Vagina (tissue), 2 donors: ENCODE measurements at regions not wholly inside any gene's neighbourhood (a gene's known extent, or its start where the extent isn't known, plus 50 kb on each side); places are given as distances from the start of the nearest gene placed in this dataset.
"Not testable (repeated sequence)": the region's sequence is repeated elsewhere in the genome, so short reads cannot be mapped to it uniquely, and the experiment has no call there.

ENCODE experiments used
- DNase-seq, 2 donors: peaks; one replicate each; pipeline ENCODE4 v3.0.0-alpha.2; 2017; ENCODE audit errors: extremely low spot score in 2 of 2
- H3K27ac ChIP-seq: fragments of 200-600 bp; sonication (generic); one replicate; pipeline ENCODE4 v1.5.1; 2019
- H3K27me3 ChIP-seq: fragments of 200-600 bp; sonication (generic); one replicate; pipeline ENCODE4 v1.5.1; 2019
- H3K36me3 ChIP-seq, 2 donors: fragments of 200-600 bp; sonication (generic); one replicate each; pipeline ENCODE4 v1.5.1; 2017 to 2019
- H3K4me1 ChIP-seq: fragments of 200-600 bp; sonication (generic); one replicate; pipeline ENCODE4 v1.5.1; 2019
- H3K4me3 ChIP-seq, 2 donors: fragments of 200-600 bp; sonication (generic); 1 replicate in 1 of 2; 2 replicates in 1 of 2; pipeline ENCODE4 v1.5.1; 2016 to 2019
- H3K9me3 ChIP-seq: fragments of 200-600 bp; sonication (generic); one replicate; pipeline ENCODE4 v1.5.1; 2019
- CTCF ChIP-seq, 3 experiments: fragments of 450-650 bp in 2 of 3; fragments of 200-600 bp in 1 of 3; sonication (generic) in 1 of 3; IDR thresholded peaks; one replicate each; pipeline ENCODE4 v1.5.1; 2017 to 2019; ENCODE audit warnings: antibody characterized with exemption in 3 of 3, mild to moderate bottlenecking in 2 of 3, moderate library complexity in 2 of 3
- POLR2A ChIP-seq, 2 donors: fragments of 450-650 bp; IDR thresholded peaks; one replicate each; pipeline ENCODE4 v1.6.1; 2017; ENCODE audit warnings: antibody characterized with exemption in 2 of 2, mild to moderate bottlenecking in 2 of 2, moderate library complexity in 2 of 2
- POLR2AphosphoS5 ChIP-seq, 2 donors: sonication (generic); formaldehyde crosslinking; IDR thresholded peaks; one replicate each; pipeline ENCODE4 v1.9.0; 2017; ENCODE audit warnings: antibody characterized with exemption in 2 of 2, mild to moderate bottlenecking in 2 of 2, low read depth in 1 of 2; ENCODE audit not compliant: insufficient read depth in 1 of 2
- intact Hi-C: fragments of 100-400 bp; cut with DNase I; formaldehyde crosslinking; loops from one replicate; pipeline ENCODE4 v1.15.1; 2023

DNA sequence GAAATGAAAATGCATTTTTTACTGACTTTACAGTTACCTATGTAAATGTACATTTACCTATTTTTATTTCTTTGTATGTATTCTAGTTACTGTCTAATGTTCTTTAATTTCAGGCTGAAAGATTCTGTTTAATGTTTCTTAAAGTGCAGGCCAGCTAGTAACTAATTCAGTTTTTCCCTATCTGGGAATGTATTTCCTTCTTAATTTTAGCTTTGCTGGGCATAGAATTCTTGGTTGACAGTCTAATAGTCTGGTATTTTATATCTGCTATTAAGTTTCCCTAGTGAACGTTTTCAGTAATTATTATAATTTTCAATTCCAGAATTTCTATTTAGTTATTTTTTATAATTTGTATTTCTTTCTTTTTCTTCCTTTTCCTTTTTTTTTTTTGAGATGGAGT, 186.0 kb upstream of the NOX3 start:
- Histone ChIP-seq H3K27me3 (no peaks in the 10 kb centered on the region), H3K4me1 (peaks cover 4% of the 10 kb centered on the region)
- no peak for DNase-seq

DNA sequence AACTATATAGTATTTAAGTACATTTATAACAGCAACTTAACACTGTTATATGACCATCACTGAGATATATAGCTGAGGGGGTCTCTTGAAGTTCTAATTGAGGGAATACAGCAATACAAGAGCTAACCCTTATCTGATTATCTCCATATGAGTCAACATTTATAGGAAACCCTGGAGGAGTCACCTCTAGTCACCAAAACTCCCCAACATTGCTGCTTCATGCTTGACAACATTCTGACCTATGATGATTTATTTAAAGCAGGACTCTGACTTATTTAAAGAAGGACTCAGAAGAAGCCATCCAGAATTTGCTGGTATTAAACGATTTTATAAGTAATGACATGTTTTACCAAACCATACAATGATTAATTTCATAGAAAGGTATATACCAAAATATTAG, 182.6 kb upstream of the NOX3 start:
- H3K4me3 ChIP-seq = no peak overlapping the region
- no peak for DNase-seq
- H3K9me3 ChIP-seq = no peaks in the 10 kb centered on the region
- no peaks in the 10 kb centered on the region for H3K4me1 ChIP-seq
- intact Hi-C loops = no loop called here
- H3K27ac ChIP-seq = no peak overlapping the region
- TF ChIP-seq CTCF (IDR thresholded peaks at IDR 0.05) (no peak), POLR2AphosphoS5 (IDR thresholded peaks at IDR 0.05; ENCODE audit: insufficient read depth in 1 of 2, low read depth in 1 of 2) (no peak), POLR2A (IDR thresholded peaks at IDR 0.05) (no peak)
- no peaks in the 10 kb centered on the region for H3K36me3 ChIP-seq
- H3K27me3 ChIP-seq = no peaks in the 10 kb centered on the region

More for the DNA sequence above, 186.0 kb upstream of the NOX3 start:
- H3K9me3 ChIP-seq = no peaks in the 10 kb centered on the region
- no peak overlapping the region for H3K27ac ChIP-seq
- no peak for TF ChIP-seq POLR2AphosphoS5 (IDR thresholded peaks at IDR 0.05; ENCODE audit: insufficient read depth in 1 of 2, low read depth in 1 of 2)
- no peak for TF ChIP-seq CTCF (IDR thresholded peaks at IDR 0.05)
- no peak for TF ChIP-seq POLR2A (IDR thresholded peaks at IDR 0.05)
- intact Hi-C loops = no loop called here
- no peaks in the 10 kb centered on the region for H3K36me3 ChIP-seq
- no peak overlapping the region for H3K4me3 ChIP-seq

GRCh38 chr6:155635416-155635815, 179.8 kb upstream of the NOX3 start:
- Histone ChIP-seq H3K27ac (no peak overlapping the region), H3K27me3 (no peaks in the 10 kb centered on the region), H3K9me3 (no peaks in the 10 kb centered on the region), H3K36me3 (no peaks in the 10 kb centered on the region), H3K4me3 (no peak overlapping the region), H3K4me1 (no peaks in the 10 kb centered on the region)
- no peak for DNase-seq
- TF ChIP-seq CTCF (IDR thresholded peaks at IDR 0.05) (no peak), POLR2AphosphoS5 (IDR thresholded peaks at IDR 0.05; ENCODE audit: insufficient read depth in 1 of 2, low read depth in 1 of 2) (no peak), POLR2A (IDR thresholded peaks at IDR 0.05) (no peak)
- intact Hi-C loops = no loop called here

DNA sequence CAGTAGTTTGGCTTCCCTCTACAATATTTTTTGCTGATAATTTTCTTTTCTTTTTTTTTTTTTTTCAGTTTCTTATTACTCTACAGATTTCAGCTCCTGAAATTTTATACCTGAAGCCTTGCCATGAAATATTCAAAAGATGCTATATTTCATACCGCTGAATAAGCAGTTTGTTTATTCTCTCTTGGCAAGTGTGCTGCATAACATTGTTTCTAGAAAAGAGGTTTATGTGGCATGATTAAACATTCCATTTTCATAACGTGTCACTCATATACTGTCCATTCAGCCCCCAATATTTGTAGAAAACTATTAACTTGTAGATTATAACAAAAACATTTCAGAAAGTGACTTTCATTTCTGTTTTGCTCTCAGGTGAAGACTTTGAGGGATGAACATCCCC, 174.4 kb upstream of the NOX3 start:
- H3K4me3 ChIP-seq = no peak overlapping the region
- no peak for TF ChIP-seq POLR2A (IDR thresholded peaks at IDR 0.05)
- intact Hi-C loops = no loop called here

GRCh38 chr6:155629652-155630051, 174.0 kb upstream of the NOX3 start:
- Histone ChIP-seq H3K4me1 (no peaks in the 10 kb centered on the region), H3K36me3 (no peaks in the 10 kb centered on the region), H3K27ac (no peak overlapping the region), H3K9me3 (no peaks in the 10 kb centered on the region), H3K27me3 (no peaks in the 10 kb centered on the region), H3K4me3 (no peak overlapping the region)
- intact Hi-C loops = loop anchor here (5.0 kb wide), 1 partner anchor 638 kb away; no protein-coding TSS in a partner anchor
- no peak for TF ChIP-seq POLR2A (IDR thresholded peaks at IDR 0.05)
- DNase-seq = no peak

More for the DNA sequence above, 174.4 kb upstream of the NOX3 start:
- H3K36me3 ChIP-seq = no peaks in the 10 kb centered on the region
- no peak overlapping the region for H3K27ac ChIP-seq
- no peaks in the 10 kb centered on the region for H3K27me3 ChIP-seq
- H3K9me3 ChIP-seq = no peaks in the 10 kb centered on the region
- no peaks in the 10 kb centered on the region for H3K4me1 ChIP-seq
- DNase-seq = no peak

GRCh38 chr6:155628306-155628705, 172.7 kb upstream of the NOX3 start:
- Histone ChIP-seq H3K36me3 (no peaks in the 10 kb centered on the region), H3K27ac (no peak overlapping the region), H3K4me1 (no peaks in the 10 kb centered on the region), H3K4me3 (no peak overlapping the region), H3K27me3 (no peaks in the 10 kb centered on the region), H3K9me3 (no peaks in the 10 kb centered on the region)
- intact Hi-C loops = loop anchor here (5.0 kb wide), 1 partner anchor 639 kb away; no protein-coding TSS in a partner anchor
- TF ChIP-seq CTCF (IDR thresholded peaks at IDR 0.05) (no peak), POLR2AphosphoS5 (IDR thresholded peaks at IDR 0.05; ENCODE audit: insufficient read depth in 1 of 2, low read depth in 1 of 2) (no peak), POLR2A (IDR thresholded peaks at IDR 0.05) (no peak)
- no peak for DNase-seq

GRCh38 chr6:155627722-155628212, 172.1 kb upstream of the NOX3 start:
- H3K4me3 ChIP-seq, H3K36me3 ChIP-seq, H3K4me1 ChIP-seq, H3K9me3 ChIP-seq, H3K27ac ChIP-seq, DNase-seq, H3K27me3 ChIP-seq: not testable (repeated sequence)
- intact Hi-C loops = loop anchor here (5.0 kb wide), 1 partner anchor 640 kb away; no protein-coding TSS in a partner anchor
